H9 (cell line): ENCODE measurements at regions not wholly inside any gene's neighbourhood (a gene's known extent, or its start where the extent isn't known, plus 50 kb on each side); places are given as distances from the start of the nearest gene placed in this dataset.

ENCODE experiments used
- DNase-seq: peaks from one replicate; pipeline ENCODE4 v3.0.0-alpha.2; 2017
- H2AFZ ChIP-seq: one replicate; pipeline ENCODE4 v1.6.1; 2013; ENCODE audit warnings: mild to moderate bottlenecking, low read length, control low read depth, moderate library complexity
- H2AK5ac ChIP-seq: 2 replicates; pipeline ENCODE4 v1.6.1; 2013; ENCODE audit warnings: low read length, control low read depth, mixed read lengths; ENCODE audit not compliant: insufficient read length
- H2BK120ac ChIP-seq: one replicate; pipeline ENCODE4 v1.6.1; 2013; ENCODE audit warnings: low read depth, mild to moderate bottlenecking, low read length, control low read depth, inconsistent platforms; ENCODE audit not compliant: poor library complexity, severe bottlenecking
- H2BK12ac ChIP-seq: 2 replicates; pipeline ENCODE4 v1.6.1; 2013; ENCODE audit warnings: low read length, control low read depth, mixed read lengths, low read depth; ENCODE audit not compliant: insufficient read length
- H2BK15ac ChIP-seq: 2 replicates; pipeline ENCODE4 v1.6.1; 2013; ENCODE audit warnings: low read depth, low read length, control low read depth
- H2BK20ac ChIP-seq: one replicate; pipeline ENCODE4 v1.6.1; 2013; ENCODE audit warnings: low read depth, mild to moderate bottlenecking, low read length, control low read depth, inconsistent platforms; ENCODE audit not compliant: poor library complexity, severe bottlenecking
- H2BK5ac ChIP-seq: 2 replicates; pipeline ENCODE4 v1.6.1; 2013; ENCODE audit warnings: low read length, control low read depth, mixed read lengths; ENCODE audit not compliant: insufficient read length
- H3K14ac ChIP-seq: 2 replicates; pipeline ENCODE4 v1.6.1; 2013; ENCODE audit warnings: low read length, control low read depth; ENCODE audit not compliant: insufficient read depth
- H3K18ac ChIP-seq: 2 replicates; pipeline ENCODE4 v1.6.1; 2013; ENCODE audit warnings: low read depth, mild to moderate bottlenecking, mixed read lengths, low read length, control low read depth; ENCODE audit not compliant: insufficient read length
- H3K23ac ChIP-seq: 2 replicates; pipeline ENCODE4 v1.6.1; 2013; ENCODE audit warnings: low read length, control low read depth, mixed read lengths, low read depth; ENCODE audit not compliant: insufficient read length
- H3K23me2 ChIP-seq: 2 replicates; pipeline ENCODE4 v1.6.1; 2013; ENCODE audit warnings: low read depth, mild to moderate bottlenecking, mixed read lengths, low read length, control low read depth; ENCODE audit not compliant: insufficient read length, poor library complexity, severe bottlenecking
- H3K27ac ChIP-seq: 2 replicates; pipeline ENCODE4 v1.5.1; 2013; ENCODE audit warnings: low read length, control low read depth, mixed read lengths, low read depth; ENCODE audit not compliant: insufficient read length
- H3K27me3 ChIP-seq: 2 replicates; pipeline ENCODE4 v1.6.1; 2013; ENCODE audit warnings: low read length, control low read depth, inconsistent platforms; ENCODE audit not compliant: insufficient read depth
- H3K4ac ChIP-seq: 2 replicates; pipeline ENCODE4 v1.6.1; 2013; ENCODE audit warnings: low read depth, mild to moderate bottlenecking, control low read depth, inconsistent platforms, low read length, moderate library complexity
- H3K4me1 ChIP-seq: 2 replicates; pipeline ENCODE4 v1.6.1; 2013; ENCODE audit warnings: low read length, control low read depth, inconsistent platforms; ENCODE audit not compliant: insufficient read depth
- H3K4me2 ChIP-seq: 2 replicates; pipeline ENCODE4 v1.6.1; 2013; ENCODE audit warnings: low read length, control low read depth, mixed read lengths; ENCODE audit not compliant: insufficient read length, insufficient read depth
- H3K56ac ChIP-seq: 2 replicates; pipeline ENCODE4 v1.6.1; 2013; ENCODE audit warnings: low read depth, mild to moderate bottlenecking, mixed read lengths, low read length, control low read depth; ENCODE audit not compliant: insufficient read length
- H3K79me1 ChIP-seq: 2 replicates; pipeline ENCODE4 v1.6.1; 2013; ENCODE audit warnings: low read depth, mild to moderate bottlenecking, moderate library complexity, low read length, control low read depth, inconsistent platforms; ENCODE audit not compliant: insufficient read depth, poor library complexity, severe bottlenecking
- H3K79me2 ChIP-seq: 2 replicates; pipeline ENCODE4 v1.6.1; 2013; ENCODE audit warnings: low read length, control low read depth, inconsistent platforms; ENCODE audit not compliant: insufficient read depth
- H3K9ac ChIP-seq: 2 replicates; pipeline ENCODE4 v1.6.1; 2013; ENCODE audit warnings: low read length, control low read depth, mixed read lengths; ENCODE audit not compliant: insufficient read length; ENCODE audit errors: extremely low read depth
- H3K9me3 ChIP-seq: one replicate; pipeline ENCODE4 v1.6.1; 2013; ENCODE audit warnings: low read depth, low read length, inconsistent platforms; ENCODE audit not compliant: control insufficient read depth
- H3T11ph ChIP-seq: one replicate; pipeline ENCODE4 v1.6.1; 2013; ENCODE audit warnings: mild to moderate bottlenecking, low read length, control low read depth, inconsistent platforms
- H4K20me1 ChIP-seq: one replicate; pipeline ENCODE4 v1.6.1; 2013; ENCODE audit not compliant: control insufficient read depth, insufficient read length, insufficient read depth
- H4K5ac ChIP-seq: 2 replicates; pipeline ENCODE4 v1.6.1; 2013; ENCODE audit warnings: low read depth, mild to moderate bottlenecking, mixed read lengths, low read length, control low read depth; ENCODE audit not compliant: insufficient read length
- H4K8ac ChIP-seq: replicated peaks from 2 replicates; pipeline ENCODE4 v1.6.1; 2013; ENCODE audit warnings: low read length, control low read depth, mixed read lengths, low read depth; ENCODE audit not compliant: insufficient read length
- H4K91ac ChIP-seq: 2 replicates; pipeline ENCODE4 v1.6.1; 2013; ENCODE audit warnings: low read depth, mild to moderate bottlenecking, moderate library complexity, mixed read lengths, low read length, control low read depth; ENCODE audit not compliant: insufficient read length
- H3K27ac Mint-ChIP-seq, 3 experiments: 2 replicates in 2 of 3; 3 replicates in 1 of 3; pipeline ENCODE4 v1.8.0; 2020 to 2021; ENCODE audit warnings: mixed read lengths in 3 of 3, mild to moderate bottlenecking in 1 of 3, moderate library complexity in 1 of 3
- H3K27me3 Mint-ChIP-seq: 2 replicates; pipeline ENCODE4 v1.8.0; 2021; ENCODE audit warnings: low read depth, mild to moderate bottlenecking, moderate library complexity, mixed read lengths
- H3K36me3 Mint-ChIP-seq, 3 experiments: 2 replicates in 2 of 3; 3 replicates in 1 of 3; pipeline ENCODE4 v1.8.0; 2020 to 2021; ENCODE audit warnings: low read depth in 3 of 3, mixed read lengths in 3 of 3; ENCODE audit not compliant: insufficient read depth in 1 of 3
- H3K4me1 Mint-ChIP-seq, 2 experiments: 2 replicates each; pipeline ENCODE4 v1.8.0; 2020; ENCODE audit warnings: mixed read lengths in 2 of 2
- H3K4me3 Mint-ChIP-seq, 2 experiments: 2 replicates in 1 of 2; 3 replicates in 1 of 2; pipeline ENCODE4 v1.8.0; 2020 to 2021; ENCODE audit warnings: mild to moderate bottlenecking in 2 of 2, mixed read lengths in 2 of 2, moderate library complexity in 1 of 2
- H3K9me3 Mint-ChIP-seq, 2 experiments: 2 replicates in 1 of 2; 3 replicates in 1 of 2; pipeline ENCODE4 v1.8.0; 2020; ENCODE audit warnings: mild to moderate bottlenecking in 2 of 2, mixed read lengths in 2 of 2, moderate library complexity in 1 of 2
- CTCF ChIP-seq: fragments of 200-600 bp; sonication (generic); conservative IDR thresholded peaks from 3 replicates; pipeline ENCODE4 v1.8.0; 2021; ENCODE audit warnings: antibody characterized with exemption, mild to moderate bottlenecking
- WGBS: extraction: QIAGEN DNeasy Blood & Tissue Kit; methylation state at CpG from one replicate; pipeline ENCODE4 v1.1.7; 2013; ENCODE audit warnings: missing lambda C conversion rate, low lambda C conversion rate, mixed read lengths; ENCODE audit not compliant: insufficient read length; ENCODE audit errors: extremely low coverage; 5-methylcytosine and 5-hydroxymethylcytosine counted together

DNA sequence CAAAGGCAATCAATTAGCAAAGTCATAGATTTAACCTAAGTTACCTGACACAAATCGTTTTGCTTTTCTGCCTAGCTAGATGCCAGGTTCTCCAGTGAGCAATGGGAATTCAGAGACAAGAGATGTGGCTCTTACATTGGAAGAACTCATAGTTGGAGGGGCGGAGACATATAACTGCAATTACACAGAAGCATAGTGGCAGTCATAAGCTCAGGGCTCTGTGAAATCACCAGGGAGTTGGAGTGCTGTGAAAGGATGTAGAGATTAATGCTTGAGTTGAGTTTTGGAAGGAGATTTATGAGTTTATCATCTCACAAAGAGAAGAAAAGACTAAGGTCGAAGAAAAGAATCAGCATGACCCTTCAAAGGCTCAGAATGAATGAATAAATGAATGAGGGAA lies 457.2 kb upstream of the TRIB2 start:
- Histone ChIP-seq H2BK20ac (no peak overlapping the region), H3K79me2 (no peaks in the 10 kb centered on the region), H4K8ac (no peak overlapping the region), H2BK12ac (no peak overlapping the region), H3K79me1 (no peaks in the 10 kb centered on the region), H3K4me2 (no peak overlapping the region), H3K23ac (no peak overlapping the region), H3K18ac (no peak overlapping the region), H4K20me1 (no peaks in the 10 kb centered on the region), H3K9me3 (no peaks in the 10 kb centered on the region), H4K5ac (no peak overlapping the region), H3K27me3 (no peaks in the 10 kb centered on the region), H4K91ac (no peak overlapping the region), H3T11ph (no peak overlapping the region), H3K56ac (no peak overlapping the region), H2BK15ac (no peak overlapping the region), H2AFZ (no peak overlapping the region), H3K23me2 (no peaks in the 10 kb centered on the region), H2BK120ac (no peak overlapping the region), H3K4me1 (peaks cover 6% of the 10 kb centered on the region; the same call in 1 of the 2 replicates), H3K14ac (no peak overlapping the region), H3K9ac (no peak overlapping the region), H2BK5ac (no peak overlapping the region), H3K27ac (no peak overlapping the region), H3K4ac (no peak overlapping the region), H2AK5ac (no peak overlapping the region)
- Mint-ChIP-seq H3K4me1 (peaks cover 44 to 47% of the 10 kb centered on the region in 2 experiments), H3K27me3 (no peaks in the 10 kb centered on the region), H3K36me3 (peaks cover 0 to 8% (median 2%) of the 10 kb centered on the region in 3 experiments; a peak in 3 of 7 replicates), H3K27ac (no peak overlapping the region), H3K9me3 (peaks cover 2 to 6% of the 10 kb centered on the region in 2 experiments; a peak in 2 of 5 replicates), H3K4me3 (no peak overlapping the region)
- no peak for TF ChIP-seq CTCF
- WGBS: no CpG with 5 or more reads among the region's 3 CpGs
- no peak for DNase-seq
